HepG2 (cell line): ENCODE measurements at regions not wholly inside any gene's neighbourhood (a gene's known extent, or its start where the extent isn't known, plus 50 kb on each side); places are given as distances from the start of the nearest gene placed in this dataset.

ENCODE experiments used
- CENPBD1 ChIP-seq: sonication (generic); formaldehyde crosslinking; IDR thresholded peaks from 2 replicates; pipeline ENCODE4 v1.8.0; 2022; ENCODE audit warnings: missing genetic modification reagents, low read depth, mild to moderate bottlenecking, borderline replicate concordance
- DNMT1 ChIP-seq: sonication (generic); formaldehyde crosslinking; IDR thresholded peaks from 2 replicates; pipeline ENCODE4 v1.5.1; 2020; ENCODE audit warnings: mild to moderate bottlenecking, missing genetic modification reagents
- DRAP1 ChIP-seq: IDR thresholded peaks from 2 replicates; pipeline ENCODE4 v1.6.1; 2016; ENCODE audit warnings: missing genetic modification reagents, missing compliant biosample characterization
- ELF1 ChIP-seq: sonication (generic); formaldehyde crosslinking; IDR thresholded peaks from 2 replicates; pipeline ENCODE4 v1.4.0; 2020; ENCODE audit warnings: missing genetic modification reagents
- FOXJ3 ChIP-seq: sonication (generic); formaldehyde crosslinking; IDR thresholded peaks from 2 replicates; pipeline ENCODE4 v1.4.0; 2020; ENCODE audit warnings: missing genetic modification reagents, mild to moderate bottlenecking, borderline replicate concordance
- KAT2B ChIP-seq: fragments of 150-350 bp; IDR thresholded peaks from 2 replicates; pipeline ENCODE4 v1.6.1; 2014; ENCODE audit warnings: low read depth, low read length, borderline replicate concordance
- KDM6A ChIP-seq: IDR thresholded peaks from 2 replicates; pipeline ENCODE4 v1.6.1; 2016; ENCODE audit warnings: low read depth
- LCORL ChIP-seq, 2 experiments: fragments of 450-650 bp in 1 of 2; sonication (generic) in 1 of 2; formaldehyde crosslinking in 1 of 2; IDR thresholded peaks; 2 replicates each; pipeline versions ENCODE4 v1.5.0 to v1.6.1; 2017 to 2020; ENCODE audit warnings: antibody characterized with exemption in 1 of 2, missing genetic modification reagents in 1 of 2
- NR2F6 ChIP-seq, 2 experiments: IDR thresholded peaks; 2 replicates each; pipeline ENCODE4 v1.6.1; 2016; ENCODE audit warnings: antibody characterized with exemption in 1 of 2, mild to moderate bottlenecking in 1 of 2
- RARA ChIP-seq: IDR thresholded peaks from 2 replicates; pipeline ENCODE4 v1.6.1; 2016; ENCODE audit warnings: missing genetic modification reagents, missing compliant biosample characterization
- RBAK ChIP-seq: sonication (generic); formaldehyde crosslinking; IDR thresholded peaks from 2 replicates; pipeline ENCODE4 v1.5.1; 2020; ENCODE audit warnings: mild to moderate bottlenecking, missing genetic modification reagents
- SALL2 ChIP-seq: sonication (generic); formaldehyde crosslinking; IDR thresholded peaks from 2 replicates; pipeline ENCODE4 v1.8.1; 2023; ENCODE audit warnings: mild to moderate bottlenecking, missing genetic modification reagents, inconsistent platforms
- STAT6 ChIP-seq: sonication (generic); formaldehyde crosslinking; IDR thresholded peaks from 2 replicates; pipeline ENCODE4 v1.4.0; 2020; ENCODE audit warnings: missing genetic modification reagents, mild to moderate bottlenecking, borderline replicate concordance
- TCF7 ChIP-seq: sonication (generic); IDR thresholded peaks from 2 replicates; pipeline ENCODE4 v1.6.1; 2016; ENCODE audit warnings: antibody characterized with exemption, low read depth
- ZFP36L1 ChIP-seq: sonication (generic); formaldehyde crosslinking; IDR thresholded peaks from 2 replicates; pipeline ENCODE4 v1.8.0; 2022; ENCODE audit warnings: mild to moderate bottlenecking, missing genetic modification reagents, moderate library complexity
- ZNF337 ChIP-seq: sonication (generic); formaldehyde crosslinking; IDR thresholded peaks from 2 replicates; pipeline ENCODE4 v1.5.1; 2020; ENCODE audit warnings: missing genetic modification reagents, low read depth, mild to moderate bottlenecking, borderline replicate concordance
- ZNF432 ChIP-seq: sonication (generic); formaldehyde crosslinking; IDR thresholded peaks from 2 replicates; pipeline ENCODE4 v1.5.0; 2020; ENCODE audit warnings: missing genetic modification reagents, mild to moderate bottlenecking, borderline replicate concordance
- ZNF451 ChIP-seq: sonication (generic); formaldehyde crosslinking; IDR thresholded peaks from 2 replicates; pipeline ENCODE4 v1.5.0; 2020; ENCODE audit warnings: mild to moderate bottlenecking, missing genetic modification reagents
- ZNF607 ChIP-seq: sonication (generic); formaldehyde crosslinking; IDR thresholded peaks from 2 replicates; pipeline ENCODE4 v1.5.1; 2020; ENCODE audit warnings: missing genetic modification reagents, mild to moderate bottlenecking, borderline replicate concordance
- ZNF749 ChIP-seq: sonication (generic); formaldehyde crosslinking; IDR thresholded peaks from 2 replicates; pipeline ENCODE4 v1.8.0; 2022; ENCODE audit warnings: mild to moderate bottlenecking, missing genetic modification reagents, moderate library complexity, borderline replicate concordance
- ZNF780A ChIP-seq: sonication (generic); formaldehyde crosslinking; IDR thresholded peaks from 2 replicates; pipeline ENCODE4 v1.8.0; 2022; ENCODE audit warnings: mild to moderate bottlenecking, missing genetic modification reagents, moderate library complexity
- ZNF781 ChIP-seq: sonication (generic); formaldehyde crosslinking; IDR thresholded peaks from 2 replicates; pipeline ENCODE4 v1.5.1; 2020; ENCODE audit warnings: borderline replicate concordance, mild to moderate bottlenecking, missing genetic modification reagents; ENCODE audit errors: not compliant biosample characterization

- TF ChIP-seq STAT6 = peak; percentile 63; the same call in 1 of the 2 replicates
- TF ChIP-seq ZNF749 (CRISPR knock-in tag) = no peak
- 0 out of 2 replicates have a peak, but pooled peaks have one; percentile 22 for TF ChIP-seq ZNF780A (CRISPR knock-in tag)
- peak; percentile 100 for TF ChIP-seq RARA (CRISPR knock-in tag)
- TF ChIP-seq DNMT1 = 0 out of 2 replicates have a peak, but pooled peaks have one; percentile 51
- TF ChIP-seq ZFP36L1 (CRISPR knock-in tag) = peak; percentile 68; the same call in 1 of the 2 replicates
- 0 out of 2 replicates have a peak, but pooled peaks have one; percentile 53 for TF ChIP-seq ZNF451
- no peak for TF ChIP-seq KAT2B
- no peak for TF ChIP-seq CENPBD1 (CRISPR knock-in tag)
- TF ChIP-seq ZNF607 (CRISPR knock-in tag) = peak; percentile 41; the same call in 1 of the 2 replicates
- peak; percentile 6; the same call in 1 of the 2 replicates for TF ChIP-seq LCORL (IDR thresholded peaks at IDR 0.05)
- TF ChIP-seq LCORL (CRISPR knock-in tag; IDR thresholded peaks at IDR 0.05) = peak; percentile 78
- TF ChIP-seq KDM6A (CRISPR knock-in tag) = peak; percentile 83
- peak; percentile 53 for TF ChIP-seq ZNF781 (CRISPR knock-in tag)
- no peak for TF ChIP-seq ZNF432 (CRISPR knock-in tag)
- peak; percentile 69 for TF ChIP-seq DRAP1
- TF ChIP-seq ZNF337 = 0 out of 2 replicates have a peak, but pooled peaks have one; percentile 33
- TF ChIP-seq RBAK (CRISPR knock-in tag) = peak; percentile 68; the same call in 1 of the 2 replicates
- TF ChIP-seq TCF7 = peak; percentile 39; the same call in 1 of the 2 replicates
- peak; percentile 81; the same call in 1 of the 2 replicates for TF ChIP-seq FOXJ3 (CRISPR knock-in tag)
- TF ChIP-seq SALL2 (CRISPR knock-in tag) = no peak; the same call in 1 of the 2 replicates
- TF ChIP-seq NR2F6 (IDR thresholded peaks at IDR 0.05) = peak; percentile 40
- TF ChIP-seq NR2F6 (CRISPR knock-in tag; IDR thresholded peaks at IDR 0.05) = peak; percentile 79
- peak; percentile 50; the same call in 1 of the 2 replicates for TF ChIP-seq ELF1
Observed at GRCh38 chr5:93078082-93079038, 502.7 kb downstream of the NR2F1-AS1 start (continued).
